Activated CD4-positive, alpha-beta T cell treated with anti-CD3 and anti-CD28 coated beads, Interleukin-2, amount 10 ng/mL, durations not matched to agents 24 days and 14 days (primary cell): ENCODE measurements at regions not wholly inside any gene's neighbourhood (a gene's known extent, or its start where the extent isn't known, plus 50 kb on each side); places are given as distances from the start of the nearest gene placed in this dataset.

Source experiments
- DNase-seq: peaks from one replicate; pipeline ENCODE4 v3.0.0; 2022
- H3K27ac Mint-ChIP-seq: one replicate; pipeline ENCODE4 v1.8.0; 2022; ENCODE audit warnings: mild to moderate bottlenecking, mixed read lengths
- H3K27me3 Mint-ChIP-seq: one replicate; pipeline ENCODE4 v1.8.0; 2022; ENCODE audit warnings: mixed read lengths
- H3K36me3 Mint-ChIP-seq: one replicate; pipeline ENCODE4 v1.8.0; 2022; ENCODE audit warnings: low read depth, mild to moderate bottlenecking, mixed read lengths
- H3K4me1 Mint-ChIP-seq: one replicate; pipeline ENCODE4 v1.8.0; 2021; ENCODE audit warnings: mixed read lengths
- H3K4me3 Mint-ChIP-seq: one replicate; pipeline ENCODE4 v1.8.0; 2022; ENCODE audit warnings: mild to moderate bottlenecking, moderate library complexity, mixed read lengths
- H3K9me3 Mint-ChIP-seq: one replicate; pipeline ENCODE4 v1.8.0; 2021; ENCODE audit warnings: mixed read lengths
- intact Hi-C: fragments of 100-400 bp; cut with micrococcal nuclease; formaldehyde crosslinking; loops from one replicate; pipeline ENCODE4 v1.15.1; 2023

DNA sequence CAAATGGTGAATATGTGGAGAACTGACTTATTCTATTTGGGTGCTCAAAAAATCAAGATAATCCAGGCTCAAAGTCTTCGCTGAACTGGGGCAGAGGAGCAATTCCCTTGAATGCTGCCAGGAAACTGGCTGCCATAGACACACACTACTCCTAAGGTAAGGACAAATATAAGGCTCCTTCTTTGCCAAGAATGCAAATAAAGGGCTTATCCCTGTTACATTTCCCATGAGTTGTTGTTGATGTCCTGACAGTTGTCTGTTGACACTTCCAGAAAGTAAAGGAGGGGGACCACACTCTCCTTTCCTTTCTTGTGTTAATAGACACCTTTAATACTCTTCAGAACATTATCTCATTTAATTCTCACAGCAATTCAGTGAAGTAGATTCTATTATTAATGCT lies 212.2 kb upstream of the PTBP2 start:
- intact Hi-C loops = no loop called here
- DNase-seq = no peak

DNA sequence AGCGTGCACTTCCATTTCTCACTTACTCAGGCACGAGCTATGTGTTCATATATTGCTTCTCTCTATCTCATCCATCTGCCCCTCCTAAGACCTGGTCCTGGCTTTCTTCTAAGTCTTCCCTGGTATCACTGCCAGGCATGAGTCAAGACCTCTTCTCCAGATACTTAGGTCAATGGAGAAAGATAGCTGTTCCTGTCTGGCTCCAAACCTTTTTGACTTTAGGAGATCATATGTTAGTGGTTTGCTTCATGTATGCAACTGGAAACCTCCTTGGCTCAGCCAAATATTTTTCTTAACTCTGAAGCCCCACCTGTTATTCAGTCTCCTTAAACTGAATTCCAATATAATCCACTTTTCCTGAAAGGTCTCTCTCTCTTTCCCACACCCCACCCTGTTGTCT lies 211.6 kb upstream of the PTBP2 start:
- Mint-ChIP-seq H3K36me3 (no peaks in the 10 kb centered on the region), H3K4me3 (no peak overlapping the region), H3K4me1 (no peaks in the 10 kb centered on the region), H3K27ac (no peak overlapping the region), H3K27me3 (no peaks in the 10 kb centered on the region), H3K9me3 (no peaks in the 10 kb centered on the region)
- no peak for DNase-seq
- intact Hi-C loops = no loop called here

More for the DNA sequence above, 212.2 kb upstream of the PTBP2 start:
- no peaks in the 10 kb centered on the region for H3K36me3 Mint-ChIP-seq
- H3K4me1 Mint-ChIP-seq = no peaks in the 10 kb centered on the region
- H3K4me3 Mint-ChIP-seq = no peak overlapping the region
- H3K9me3 Mint-ChIP-seq = no peaks in the 10 kb centered on the region
- no peaks in the 10 kb centered on the region for H3K27me3 Mint-ChIP-seq
- no peak overlapping the region for H3K27ac Mint-ChIP-seq

DNA sequence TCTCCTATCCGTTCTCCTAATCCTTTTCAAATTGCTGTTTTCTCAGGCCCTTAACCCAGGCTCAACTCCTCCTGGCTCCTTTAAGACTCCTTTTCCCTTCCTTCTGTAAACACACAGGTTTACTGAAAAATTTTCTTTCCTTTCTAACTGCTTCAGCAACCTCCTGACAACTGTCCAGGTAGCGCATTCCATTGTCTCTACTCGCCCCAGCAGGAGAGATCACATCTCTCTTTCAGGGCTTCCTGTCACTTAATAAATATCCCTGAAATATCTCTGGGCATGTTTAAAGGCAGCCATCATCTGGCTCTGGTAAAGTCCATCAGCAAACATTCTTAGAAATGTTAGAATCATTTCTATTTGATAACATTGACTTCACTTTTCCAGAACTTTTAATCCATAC lies 211.2 kb upstream of the PTBP2 start:
- H3K36me3 Mint-ChIP-seq = no peaks in the 10 kb centered on the region
- H3K27ac Mint-ChIP-seq = no peak overlapping the region
- no peaks in the 10 kb centered on the region for H3K9me3 Mint-ChIP-seq
- intact Hi-C loops = no loop called here
- no peaks in the 10 kb centered on the region for H3K4me1 Mint-ChIP-seq
- no peak for DNase-seq
- H3K4me3 Mint-ChIP-seq = no peak overlapping the region
- H3K27me3 Mint-ChIP-seq = no peaks in the 10 kb centered on the region

DNA sequence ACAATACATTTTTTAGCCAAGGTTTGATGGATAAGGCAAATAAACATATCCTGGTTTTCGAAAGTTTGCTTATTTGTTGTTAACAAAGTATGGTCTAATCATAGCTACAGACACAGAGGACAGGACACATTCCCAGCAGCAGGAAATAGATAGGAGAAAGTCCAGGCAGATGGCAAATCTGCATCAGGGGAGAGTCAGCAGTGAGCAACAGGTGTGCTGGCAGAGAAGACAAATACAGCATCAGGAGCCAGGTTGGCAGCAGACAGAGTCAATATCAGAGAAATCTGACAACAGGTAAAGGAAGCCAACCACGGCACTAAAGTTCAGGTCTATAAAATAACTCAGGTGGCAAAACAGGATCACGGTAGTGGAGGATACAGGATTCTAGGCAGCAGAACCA lies 210.7 kb upstream of the PTBP2 start:
- H3K27ac Mint-ChIP-seq = no peak overlapping the region
- H3K4me3 Mint-ChIP-seq = no peak overlapping the region
- H3K4me1 Mint-ChIP-seq = no peaks in the 10 kb centered on the region
- DNase-seq = no peak
- no peaks in the 10 kb centered on the region for H3K27me3 Mint-ChIP-seq
- no peaks in the 10 kb centered on the region for H3K36me3 Mint-ChIP-seq
- intact Hi-C loops = no loop called here
- no peaks in the 10 kb centered on the region for H3K9me3 Mint-ChIP-seq

DNA sequence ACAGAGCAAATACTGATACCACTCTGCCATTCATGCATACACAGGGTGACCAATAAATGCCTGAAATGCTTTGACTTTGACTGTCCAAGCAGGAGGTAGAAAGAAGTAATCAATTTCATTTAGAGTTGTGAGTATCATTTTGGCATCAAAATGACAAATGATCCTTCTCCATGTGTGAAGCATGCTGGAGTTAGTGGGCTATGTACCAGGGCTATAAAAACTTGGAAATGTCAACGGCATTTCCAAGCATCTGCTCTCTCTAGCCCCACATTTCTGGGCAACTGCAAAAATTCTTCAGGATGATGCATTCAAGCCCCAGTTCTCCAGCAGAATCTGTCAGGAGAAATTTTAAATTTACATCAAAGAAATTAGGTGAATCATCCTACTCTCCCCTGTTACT lies 208.4 kb upstream of the PTBP2 start:
- H3K9me3 Mint-ChIP-seq = no peaks in the 10 kb centered on the region
- no peaks in the 10 kb centered on the region for H3K4me1 Mint-ChIP-seq
- no peak overlapping the region for H3K4me3 Mint-ChIP-seq
- no peaks in the 10 kb centered on the region for H3K36me3 Mint-ChIP-seq
- H3K27me3 Mint-ChIP-seq = no peaks in the 10 kb centered on the region
- no peak overlapping the region for H3K27ac Mint-ChIP-seq
- intact Hi-C loops = no loop called here
- no peak for DNase-seq

DNA sequence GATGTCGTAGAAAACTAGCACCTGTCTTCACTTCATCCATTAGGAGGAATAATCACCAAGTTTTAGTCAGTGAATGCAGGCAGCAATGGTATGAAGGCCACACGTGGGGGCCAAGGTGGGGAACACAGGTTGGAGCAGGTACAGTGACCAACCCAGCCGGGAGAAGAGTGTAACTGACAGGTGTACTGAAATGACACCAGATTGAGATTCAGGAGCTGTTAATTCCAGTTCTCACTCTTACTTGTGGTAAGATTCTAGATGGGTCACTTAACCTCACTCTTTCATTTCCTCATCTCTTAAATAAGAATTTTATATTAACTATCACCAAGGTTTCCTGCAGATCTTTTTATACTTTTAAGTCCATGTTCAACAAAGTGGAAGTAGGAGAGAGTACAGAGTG lies 206.2 kb upstream of the PTBP2 start:
- intact Hi-C loops = no loop called here
- DNase-seq = no peak
- no peak overlapping the region for H3K4me3 Mint-ChIP-seq
- H3K27me3 Mint-ChIP-seq = no peaks in the 10 kb centered on the region
- H3K4me1 Mint-ChIP-seq = no peaks in the 10 kb centered on the region
- H3K36me3 Mint-ChIP-seq = no peaks in the 10 kb centered on the region
- no peak overlapping the region for H3K27ac Mint-ChIP-seq
- H3K9me3 Mint-ChIP-seq = no peaks in the 10 kb centered on the region

DNA sequence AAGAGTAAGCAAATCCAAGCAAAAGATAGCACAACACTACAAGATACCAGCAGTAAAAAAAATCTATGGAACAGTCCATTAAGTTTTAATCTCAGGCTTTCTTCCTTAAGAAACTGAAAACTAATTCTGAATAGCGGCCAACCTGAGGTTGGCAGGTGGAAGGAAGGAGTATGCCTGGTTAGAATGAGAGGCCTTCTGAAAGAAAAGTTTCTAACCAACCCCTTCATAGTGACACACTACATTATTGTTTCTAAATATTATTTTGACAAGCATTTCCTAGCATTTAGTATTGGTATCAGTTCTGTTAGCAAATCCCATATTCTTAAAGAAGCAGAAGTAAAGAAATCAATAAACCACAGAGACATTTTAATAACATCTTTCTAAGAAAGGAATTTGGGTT lies 205.7 kb upstream of the PTBP2 start:
- H3K4me3 Mint-ChIP-seq = no peak overlapping the region
- no peaks in the 10 kb centered on the region for H3K27me3 Mint-ChIP-seq
- no peak for DNase-seq
- no peaks in the 10 kb centered on the region for H3K4me1 Mint-ChIP-seq
- intact Hi-C loops = no loop called here
- H3K27ac Mint-ChIP-seq = no peak overlapping the region
- H3K9me3 Mint-ChIP-seq = no peaks in the 10 kb centered on the region
- H3K36me3 Mint-ChIP-seq = no peaks in the 10 kb centered on the region

DNA sequence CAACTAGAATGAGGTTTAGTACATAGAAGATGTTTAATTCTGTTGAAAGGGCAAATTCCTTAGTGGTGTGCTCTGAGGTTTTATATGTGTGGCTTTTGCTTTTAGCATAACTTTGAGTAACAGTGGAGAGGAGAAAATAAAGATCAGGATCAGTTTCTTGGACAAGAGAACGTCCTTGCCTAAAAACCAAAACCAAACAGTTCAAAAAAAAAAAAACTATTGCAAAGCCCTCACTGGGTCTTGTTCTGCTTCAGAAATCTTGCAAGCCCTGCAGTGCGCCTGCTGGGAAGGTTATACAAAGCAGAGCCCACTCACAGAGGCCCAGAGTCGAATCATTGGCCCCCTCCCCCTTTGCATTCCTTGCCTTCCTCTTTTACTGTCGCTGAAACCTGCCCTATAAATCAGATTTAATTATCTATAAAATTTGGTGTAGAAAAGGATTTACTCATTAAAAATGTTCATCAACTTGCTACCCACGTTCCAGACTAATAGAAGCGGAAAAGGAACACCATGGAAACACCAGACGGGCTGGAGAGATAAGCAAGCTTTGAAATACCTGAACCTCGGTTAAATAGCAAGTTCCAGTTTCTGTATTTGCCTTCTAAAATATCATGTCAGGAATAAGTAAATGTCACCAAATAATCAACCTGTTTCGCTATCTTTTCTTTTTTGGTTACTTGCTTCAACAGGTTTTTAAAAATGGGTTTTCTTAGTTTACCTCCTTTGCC lies 201.6 kb upstream of the PTBP2 start:
- H3K36me3 Mint-ChIP-seq = no peaks in the 10 kb centered on the region
- H3K4me1 Mint-ChIP-seq = no peaks in the 10 kb centered on the region
- H3K9me3 Mint-ChIP-seq = no peaks in the 10 kb centered on the region
- no peak overlapping the region for H3K4me3 Mint-ChIP-seq
- DNase-seq = no peak
- peaks cover 2% of the 10 kb centered on the region for H3K27me3 Mint-ChIP-seq
- H3K27ac Mint-ChIP-seq = no peak overlapping the region
- intact Hi-C loops = no loop called here

DNA sequence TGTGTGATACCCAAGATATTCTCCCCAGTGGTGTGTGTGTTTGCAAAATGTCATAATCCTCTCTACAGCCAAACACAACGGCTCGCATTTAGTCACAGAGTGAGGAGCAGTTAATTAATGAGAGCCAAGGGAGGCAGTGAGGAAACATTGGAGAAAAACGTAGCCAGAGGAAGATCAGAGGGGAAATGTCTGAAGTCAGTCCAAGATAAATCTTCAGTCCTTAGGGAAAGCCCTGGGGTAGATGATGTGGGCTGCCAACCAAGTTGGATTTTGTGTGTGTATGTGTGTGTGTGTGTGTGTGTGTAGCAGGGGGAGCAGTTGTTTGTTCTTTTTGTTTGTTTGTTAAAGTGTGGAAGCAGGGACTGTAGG lies 201.0 kb upstream of the PTBP2 start:
- Mint-ChIP-seq H3K27me3 (peaks cover 2% of the 10 kb centered on the region), H3K9me3 (no peaks in the 10 kb centered on the region), H3K36me3 (no peaks in the 10 kb centered on the region), H3K27ac (no peak overlapping the region), H3K4me3 (no peak overlapping the region), H3K4me1 (no peaks in the 10 kb centered on the region)
- intact Hi-C loops = no loop called here
- DNase-seq = no peak

DNA sequence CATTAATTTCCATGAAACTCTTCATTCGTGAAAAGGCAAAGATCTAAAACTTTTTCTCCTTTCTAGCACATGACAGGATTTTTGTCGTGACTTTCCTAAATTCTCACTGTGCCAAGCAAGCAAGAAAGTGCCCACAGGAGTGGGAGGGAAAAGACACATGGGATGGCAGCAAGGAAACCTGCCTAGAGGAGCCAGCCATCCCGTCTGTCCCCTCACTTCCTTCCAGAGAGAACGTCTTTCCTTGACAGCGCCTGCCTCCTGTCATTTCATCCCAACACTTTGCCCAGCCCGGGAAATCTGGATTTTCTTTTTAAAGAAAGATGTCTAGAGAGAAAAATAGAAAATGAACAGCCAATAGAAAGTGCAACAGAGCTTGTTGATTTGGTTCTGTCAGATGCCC lies 200.6 kb upstream of the PTBP2 start:
- no peak overlapping the region for H3K27ac Mint-ChIP-seq
- no peaks in the 10 kb centered on the region for H3K9me3 Mint-ChIP-seq
- no peaks in the 10 kb centered on the region for H3K4me1 Mint-ChIP-seq
- no peak overlapping the region for H3K4me3 Mint-ChIP-seq
- peaks cover 2% of the 10 kb centered on the region for H3K27me3 Mint-ChIP-seq
- H3K36me3 Mint-ChIP-seq = no peaks in the 10 kb centered on the region
- no peak for DNase-seq
- intact Hi-C loops = no loop called here

DNA sequence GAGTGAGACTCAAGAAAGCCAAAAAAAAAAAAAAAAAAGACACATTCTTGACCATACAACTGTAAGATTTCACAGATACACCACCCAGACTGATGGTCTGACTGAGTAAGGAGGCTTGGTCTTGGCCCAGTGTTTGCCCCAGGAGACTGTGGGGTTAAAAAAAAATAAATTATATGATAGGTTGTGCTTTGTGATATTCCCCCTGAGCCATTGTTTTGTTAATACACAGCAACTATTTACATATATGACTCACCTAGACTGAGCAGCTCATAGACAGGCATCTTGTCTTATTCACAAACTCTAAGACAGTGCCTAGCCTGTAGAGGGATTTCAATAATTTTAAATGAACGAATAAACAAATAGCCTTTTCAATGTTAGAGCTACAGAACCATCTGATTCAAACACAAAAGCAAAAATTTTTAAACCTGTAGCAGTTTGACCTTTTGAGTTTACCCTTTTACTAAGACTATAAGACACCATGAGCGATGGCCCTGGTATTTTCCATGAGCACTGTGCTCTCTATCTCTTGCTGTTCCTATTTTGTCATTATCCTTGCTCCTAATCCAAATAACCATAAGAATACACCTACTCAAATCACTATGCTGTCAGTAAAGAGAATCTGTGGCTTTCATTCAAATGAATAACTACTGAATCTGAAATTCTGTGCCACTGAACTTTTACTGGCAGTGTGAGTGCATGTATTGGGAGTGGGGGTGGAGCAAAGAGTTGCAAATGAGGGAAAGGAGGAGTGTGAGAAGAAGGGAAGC lies 199.4 kb upstream of the PTBP2 start:
- Mint-ChIP-seq H3K27me3 (peaks cover 2% of the 10 kb centered on the region), H3K36me3 (no peaks in the 10 kb centered on the region)
- no peak for DNase-seq

DNA sequence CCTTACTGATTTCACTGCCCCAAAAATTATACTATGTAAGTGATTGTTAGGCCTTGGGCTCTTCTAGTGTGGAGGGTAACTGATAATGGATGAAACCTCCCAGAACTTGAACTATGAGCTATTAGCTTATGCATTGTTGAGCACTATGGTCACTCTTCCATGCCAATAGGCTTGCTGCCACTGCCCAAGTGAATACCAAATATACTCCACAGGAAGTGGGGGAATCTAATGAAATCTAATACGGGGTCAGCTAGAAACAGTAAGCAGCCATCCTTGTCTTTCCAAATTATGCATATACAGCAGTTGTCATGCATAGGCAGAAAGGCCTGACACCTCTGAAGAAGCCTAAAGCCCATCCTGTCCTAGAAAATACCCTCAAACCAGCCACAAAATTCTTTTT lies 198.7 kb upstream of the PTBP2 start:
- Mint-ChIP-seq H3K9me3 (no peaks in the 10 kb centered on the region), H3K4me1 (no peaks in the 10 kb centered on the region), H3K27ac (no peak overlapping the region), H3K4me3 (no peak overlapping the region), H3K36me3 (no peaks in the 10 kb centered on the region), H3K27me3 (peaks cover 2% of the 10 kb centered on the region)
- DNase-seq = no peak
- intact Hi-C loops = no loop called here

More for the DNA sequence above, 199.4 kb upstream of the PTBP2 start:
- Mint-ChIP-seq H3K4me1 (no peaks in the 10 kb centered on the region), H3K4me3 (no peak overlapping the region), H3K27ac (no peak overlapping the region), H3K9me3 (no peaks in the 10 kb centered on the region)
- intact Hi-C loops = no loop called here

DNA sequence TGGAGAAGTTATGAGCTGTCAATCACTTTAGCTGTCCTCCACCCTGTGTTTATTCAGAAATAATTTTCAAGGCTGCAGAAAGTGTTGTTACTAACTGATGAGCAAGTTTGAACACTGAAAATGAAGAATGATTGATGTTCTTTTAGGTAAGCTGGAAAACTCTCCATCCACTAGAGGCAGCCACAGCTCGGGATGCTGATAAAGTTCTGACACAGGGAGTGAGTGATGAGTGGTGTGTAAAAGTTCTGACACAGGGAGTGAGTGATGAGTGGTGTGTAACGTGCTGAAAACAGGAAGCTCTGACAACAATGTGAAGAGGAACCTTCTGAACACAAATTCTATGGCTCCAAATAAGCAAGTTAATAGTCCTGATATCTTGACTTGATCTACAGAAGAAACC lies 197.5 kb upstream of the PTBP2 start:
- intact Hi-C loops = no loop called here
- Mint-ChIP-seq H3K36me3 (no peaks in the 10 kb centered on the region), H3K4me3 (no peak overlapping the region), H3K27me3 (peaks cover 2% of the 10 kb centered on the region), H3K4me1 (no peaks in the 10 kb centered on the region), H3K27ac (no peak overlapping the region), H3K9me3 (peaks cover 3% of the 10 kb centered on the region)
- no peak for DNase-seq

DNA sequence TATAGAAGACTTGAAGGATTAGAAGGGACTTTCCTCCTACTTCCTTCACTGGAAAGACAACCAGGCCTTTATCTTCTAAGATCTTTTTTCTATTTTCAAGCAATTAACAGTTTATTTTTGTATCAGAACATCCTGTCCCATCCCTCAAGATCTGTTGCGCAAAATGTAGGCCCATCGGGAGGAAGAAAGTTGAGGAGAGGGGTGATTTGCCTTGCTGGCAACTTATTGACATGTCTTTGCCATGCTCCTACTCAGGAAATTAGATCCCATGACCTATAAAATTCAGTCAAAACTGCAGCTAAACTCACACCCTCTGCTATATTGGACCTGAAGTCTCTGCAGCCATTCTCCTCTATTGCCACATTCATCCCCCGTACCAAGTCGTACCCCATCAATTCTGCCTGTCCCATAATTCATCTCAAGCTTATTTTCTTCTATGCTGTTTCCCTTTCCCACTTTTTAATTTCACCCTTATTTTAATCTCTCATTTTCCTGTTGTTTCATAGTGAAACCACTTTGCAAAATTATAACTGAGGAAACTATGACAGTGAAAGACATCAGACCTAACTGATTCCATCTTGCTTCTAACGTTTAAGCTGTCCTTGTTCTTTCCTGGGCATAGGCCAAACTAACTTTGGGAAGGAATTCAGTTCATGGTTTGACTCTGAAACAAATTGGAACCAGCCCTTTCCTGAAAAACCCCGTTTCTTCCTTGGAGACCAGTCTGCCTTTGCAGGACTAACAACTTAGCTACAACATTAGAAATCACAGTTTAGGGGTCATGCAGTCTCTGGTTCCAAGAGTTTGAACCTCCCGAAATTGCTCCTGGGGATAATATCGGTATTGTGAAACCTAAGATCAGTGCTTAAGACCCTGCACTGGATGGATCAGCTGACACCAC lies 195.7 kb upstream of the PTBP2 start:
- Mint-ChIP-seq H3K27ac (no peak overlapping the region), H3K9me3 (peaks cover 3% of the 10 kb centered on the region), H3K27me3 (peaks cover 2% of the 10 kb centered on the region), H3K4me1 (no peaks in the 10 kb centered on the region), H3K4me3 (no peak overlapping the region), H3K36me3 (no peaks in the 10 kb centered on the region)
- no peak for DNase-seq
- intact Hi-C loops = no loop called here
